C4-2B (cell line): ENCODE measurements at regions not wholly inside any gene's neighbourhood (a gene's known extent, or its start where the extent isn't known, plus 50 kb on each side); places are given as distances from the start of the nearest gene placed in this dataset.

Experiments used
- H3K27ac ChIP-seq: fragments of 450-650 bp; 2 replicates; pipeline ENCODE4 v1.5.1; 2017
- ZFX ChIP-seq: fragments of 450-650 bp; IDR thresholded peaks from 2 replicates; pipeline ENCODE4 v1.6.1; 2017
- TF ChIP-seq, protein P1 (sequence below): fragments of 450-650 bp; conservative IDR thresholded peaks from 2 replicates; pipeline ENCODE4 v1.5.1; 2017; ENCODE audit warnings: mild to moderate bottlenecking

DNA sequence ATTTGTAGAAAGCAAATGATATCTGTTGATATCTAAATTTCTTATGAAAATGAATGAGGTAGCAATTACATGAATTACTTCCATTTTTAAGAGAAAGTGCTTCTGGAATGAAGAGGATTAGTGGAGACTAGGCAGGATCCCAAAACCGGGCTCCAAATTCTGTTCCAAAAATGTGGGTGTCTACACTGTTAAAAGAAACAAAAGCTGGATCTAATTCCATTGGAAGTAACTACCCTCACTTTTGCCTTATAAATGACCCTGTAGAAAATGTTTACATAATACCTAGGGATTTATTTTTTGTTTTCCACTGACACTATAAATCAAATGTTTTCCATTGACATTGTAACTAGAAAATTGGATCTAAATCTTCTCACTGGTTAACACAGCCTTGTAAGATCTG is 454.9 kb upstream of the JARID2 start:
- TF ChIP-seq ZFX, result no peak
- TF ChIP-seq, protein P1, sequence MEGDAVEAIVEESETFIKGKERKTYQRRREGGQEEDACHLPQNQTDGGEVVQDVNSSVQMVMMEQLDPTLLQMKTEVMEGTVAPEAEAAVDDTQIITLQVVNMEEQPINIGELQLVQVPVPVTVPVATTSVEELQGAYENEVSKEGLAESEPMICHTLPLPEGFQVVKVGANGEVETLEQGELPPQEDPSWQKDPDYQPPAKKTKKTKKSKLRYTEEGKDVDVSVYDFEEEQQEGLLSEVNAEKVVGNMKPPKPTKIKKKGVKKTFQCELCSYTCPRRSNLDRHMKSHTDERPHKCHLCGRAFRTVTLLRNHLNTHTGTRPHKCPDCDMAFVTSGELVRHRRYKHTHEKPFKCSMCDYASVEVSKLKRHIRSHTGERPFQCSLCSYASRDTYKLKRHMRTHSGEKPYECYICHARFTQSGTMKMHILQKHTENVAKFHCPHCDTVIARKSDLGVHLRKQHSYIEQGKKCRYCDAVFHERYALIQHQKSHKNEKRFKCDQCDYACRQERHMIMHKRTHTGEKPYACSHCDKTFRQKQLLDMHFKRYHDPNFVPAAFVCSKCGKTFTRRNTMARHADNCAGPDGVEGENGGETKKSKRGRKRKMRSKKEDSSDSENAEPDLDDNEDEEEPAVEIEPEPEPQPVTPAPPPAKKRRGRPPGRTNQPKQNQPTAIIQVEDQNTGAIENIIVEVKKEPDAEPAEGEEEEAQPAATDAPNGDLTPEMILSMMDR, result no peak
- H3K27ac ChIP-seq, result no peak overlapping the region

DNA sequence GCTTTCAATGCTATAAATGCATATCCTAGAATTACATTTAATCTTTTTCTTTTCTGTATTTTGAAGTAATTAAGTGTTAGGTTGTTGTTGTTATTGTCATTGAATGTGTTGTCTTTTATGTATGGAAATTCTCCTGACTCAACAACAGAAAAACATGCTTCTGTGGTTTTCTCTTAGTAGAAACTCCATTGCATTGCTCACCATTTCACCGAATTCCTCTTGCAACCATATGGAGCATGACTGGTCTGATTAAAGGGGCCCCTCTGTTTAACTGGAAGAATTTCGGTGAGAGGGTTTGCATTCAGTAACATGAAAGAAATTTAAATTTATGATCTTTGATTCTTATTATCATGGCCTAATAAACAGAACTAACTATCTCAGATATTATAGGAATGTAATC is 454.3 kb upstream of the JARID2 start:
- TF ChIP-seq, protein P1, result no peak
- no peak for TF ChIP-seq ZFX
- H3K27ac ChIP-seq, result no peak overlapping the region

DNA sequence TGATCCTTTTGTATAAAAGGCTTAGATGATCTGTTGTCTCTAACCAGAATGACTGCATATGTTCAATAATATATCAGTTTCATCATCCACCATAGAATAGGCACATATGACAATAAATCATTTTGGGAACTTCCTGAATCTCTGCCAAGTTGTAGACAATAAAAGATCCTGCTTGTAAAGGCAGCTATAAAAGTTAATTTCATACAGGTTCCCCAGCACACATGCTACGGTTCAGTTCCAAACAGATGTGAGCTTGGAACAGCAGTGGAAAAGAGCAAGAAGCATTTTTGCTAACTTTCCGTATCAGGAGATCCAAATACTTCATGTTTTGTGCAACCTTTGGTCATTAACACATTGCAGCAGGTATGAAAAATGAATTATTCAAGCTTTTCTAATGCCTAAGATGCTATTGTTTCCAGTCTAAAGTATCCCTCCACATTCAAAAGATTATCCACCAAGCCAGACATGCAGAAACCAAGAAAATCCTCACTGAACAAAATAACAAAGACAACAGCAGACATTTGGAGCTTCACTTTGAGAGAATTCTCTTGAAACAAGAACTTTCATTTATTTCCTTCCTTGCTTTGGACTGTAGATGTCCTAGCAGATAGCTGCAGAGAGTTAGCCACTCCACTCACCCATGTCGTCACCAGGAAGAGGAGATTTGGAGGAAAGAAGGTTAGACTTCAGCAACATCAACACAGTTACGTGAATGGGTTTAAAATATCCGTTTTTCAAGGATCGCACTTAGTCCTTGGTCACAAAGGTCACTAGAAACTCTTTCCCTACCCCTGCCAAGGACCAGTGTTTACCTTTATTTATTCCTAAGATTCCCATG is 453.5 kb upstream of the JARID2 start:
- peak overlapping the region; percentile 37; the same call in 1 of the 2 replicates for H3K27ac ChIP-seq
- no peak for TF ChIP-seq ZFX
- TF ChIP-seq, protein P1, result no peak

DNA sequence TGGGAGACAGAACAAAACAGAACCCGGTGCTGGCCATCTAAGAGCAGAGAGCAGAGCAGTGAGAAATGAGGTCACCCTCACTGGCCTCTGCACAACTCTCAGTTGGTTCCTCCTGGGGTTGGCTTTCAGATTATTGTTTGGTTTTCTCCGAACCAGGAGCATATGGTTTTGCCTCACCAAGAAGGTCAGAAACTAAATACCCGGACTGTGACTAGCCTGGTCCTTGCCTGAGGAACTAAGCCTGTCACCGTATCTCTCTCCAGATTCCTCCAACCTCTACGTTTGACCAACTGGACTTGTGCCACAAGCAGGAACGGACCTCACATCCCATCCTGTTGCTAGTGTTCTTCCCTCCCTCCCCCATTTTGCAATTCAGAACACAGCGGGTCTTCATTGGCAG is 450.4 kb upstream of the JARID2 start:
- no peak for TF ChIP-seq ZFX
- TF ChIP-seq, protein P1, result no peak
- H3K27ac ChIP-seq, result no peak overlapping the region

DNA sequence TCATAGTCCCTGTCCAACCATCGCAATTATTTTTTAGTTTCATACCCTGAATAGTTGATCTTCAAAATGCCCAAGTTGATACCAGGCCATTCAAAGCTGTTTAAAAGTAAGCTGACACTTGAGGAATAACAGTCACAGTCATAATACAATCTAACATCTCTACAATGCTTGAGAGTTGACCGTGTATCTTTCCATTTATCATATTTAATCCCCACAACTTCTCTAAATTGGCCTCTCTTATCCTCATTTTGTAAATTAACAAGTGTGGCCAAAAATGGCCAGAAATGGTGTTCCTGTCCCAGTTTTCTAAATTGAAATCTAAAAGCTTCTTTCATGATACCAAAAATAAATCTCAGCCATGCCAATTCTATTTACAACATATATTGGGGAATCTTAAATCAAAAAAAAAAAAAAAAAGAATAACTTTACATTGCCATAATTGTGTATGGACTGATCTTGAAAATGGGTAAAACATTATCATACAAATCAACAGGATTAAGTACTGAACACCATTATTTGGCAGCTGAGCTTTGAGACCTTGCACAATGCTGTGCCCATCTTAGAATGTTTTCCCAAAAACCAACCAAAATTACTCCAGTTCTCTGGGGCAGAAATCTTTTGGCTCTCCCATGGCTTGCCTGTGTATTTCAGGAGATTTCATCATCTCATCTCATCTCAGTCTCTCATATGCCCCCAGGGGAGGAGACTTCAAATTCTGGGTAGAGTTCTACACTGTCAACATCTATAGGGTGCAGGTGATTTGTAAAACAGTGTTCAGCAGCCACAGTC is 448.7 kb upstream of the JARID2 start:
- TF ChIP-seq, protein P1, result no peak
- TF ChIP-seq ZFX, result no peak
- H3K27ac ChIP-seq, result no peak overlapping the region

DNA sequence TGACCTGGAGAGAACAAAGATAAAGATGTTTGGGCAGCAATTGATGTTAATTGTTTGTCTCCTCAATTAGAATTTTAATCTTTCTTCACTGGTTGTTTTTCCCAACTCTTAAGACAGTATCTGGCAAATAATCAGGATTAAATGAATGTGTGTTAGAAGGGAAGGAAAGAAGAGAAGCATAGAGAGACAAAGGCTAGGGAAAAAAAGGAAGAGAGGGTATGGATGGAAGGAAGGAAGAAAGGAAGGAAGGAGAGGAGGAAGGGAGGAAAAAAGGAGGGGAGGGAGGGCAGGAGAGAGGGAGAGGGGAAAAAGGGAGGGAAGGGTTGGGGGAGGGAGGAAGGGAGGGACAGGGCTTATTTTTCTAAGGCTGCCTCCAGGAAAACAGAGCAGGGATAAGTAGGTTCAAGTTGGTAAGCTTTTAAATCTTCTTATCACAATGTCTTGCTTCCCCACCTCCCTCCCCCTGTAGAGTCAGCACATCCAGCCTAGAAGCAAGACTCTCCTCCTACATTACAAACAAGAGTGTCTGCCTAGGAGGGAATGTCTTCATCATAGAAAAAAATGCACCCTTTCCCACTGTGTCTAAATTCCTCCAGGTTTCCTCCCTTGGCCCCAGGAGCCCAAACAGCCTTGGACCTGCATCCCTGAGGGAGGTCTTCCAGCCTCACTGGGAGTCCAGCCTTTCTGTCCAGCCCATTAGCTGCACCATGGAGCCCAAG is 447.8 kb upstream of the JARID2 start:
- no peak for TF ChIP-seq ZFX
- TF ChIP-seq, protein P1, result no peak

More for the DNA sequence above, 447.8 kb upstream of the JARID2 start:
- no peak overlapping the region for H3K27ac ChIP-seq
